ENCODE measurements at regions not wholly inside any gene's neighbourhood (a gene's known extent, or its start where the extent isn't known, plus 50 kb on each side); places are given as distances from the start of the nearest gene placed in this dataset.
A peak's percentile ranks its signal among the peaks of the same experiment; 100 is the strongest.
"Not testable (repeated sequence)": the region's sequence is repeated elsewhere in the genome, so short reads cannot be mapped to it uniquely, and the experiment has no call there.

GRCh38 chr13:53101883-53102282 is 73.3 kb downstream of the OLFM4 start:
- no peak for DNase-seq

- no peak for DNase-seq
These were observed 75.5 kb downstream of the OLFM4 start for GRCh38 chr13:53104136-53104535.

- no peak for DNase-seq
These were observed 76.9 kb downstream of the OLFM4 start for GRCh38 chr13:53105477-53105876.

- no peak for DNase-seq
These were observed 77.3 kb downstream of the OLFM4 start for GRCh38 chr13:53105890-53106289.

GRCh38 chr13:53110181-53110580 is 81.6 kb downstream of the OLFM4 start:
- DNase-seq: no peak

GRCh38 chr13:53110614-53111013 is 82.0 kb downstream of the OLFM4 start:
- DNase-seq: no peak

- peak; percentile 73 for DNase-seq
These were observed 83.9 kb downstream of the OLFM4 start for GRCh38 chr13:53112522-53112921.

GRCh38 chr13:53117048-53117447 is 88.4 kb downstream of the OLFM4 start:
- not testable (repeated sequence) for DNase-seq

- DNase-seq: no peak
These were observed 92.6 kb downstream of the OLFM4 start for GRCh38 chr13:53121131-53121773.

- no peak for DNase-seq
These were observed 93.3 kb downstream of the OLFM4 start for GRCh38 chr13:53121919-53122318.

- DNase-seq: no peak
These were observed 94.9 kb downstream of the OLFM4 start for GRCh38 chr13:53123536-53123935.

- no peak for DNase-seq
These were observed 96.0 kb downstream of the OLFM4 start for GRCh38 chr13:53124623-53125022.

GRCh38 chr13:53126841-53127245 is 98.2 kb downstream of the OLFM4 start:
- DNase-seq: no peak

GRCh38 chr13:53127373-53127772 is 98.8 kb downstream of the OLFM4 start:
- DNase-seq: no peak

- DNase-seq: no peak
These were observed 101.3 kb downstream of the OLFM4 start for GRCh38 chr13:53129864-53130393.

- no peak for DNase-seq
These were observed 102.7 kb downstream of the OLFM4 start for GRCh38 chr13:53131361-53131760.

GRCh38 chr13:53135301-53135700 is 106.7 kb downstream of the OLFM4 start:
- no peak for DNase-seq

GRCh38 chr13:53136554-53137215 is 108.1 kb downstream of the OLFM4 start:
- no peak for DNase-seq

GRCh38 chr13:53137779-53138178 is 109.2 kb downstream of the OLFM4 start:
- no peak for DNase-seq

GRCh38 chr13:53138376-53139036 is 109.9 kb downstream of the OLFM4 start:
- DNase-seq: no peak

GRCh38 chr13:53141336-53141735 is 112.7 kb downstream of the OLFM4 start:
- peak; percentile 48 for DNase-seq

GRCh38 chr13:53142306-53142705 is 113.7 kb downstream of the OLFM4 start:
- DNase-seq: no peak

- no peak for DNase-seq
These were observed 115.2 kb downstream of the OLFM4 start for GRCh38 chr13:53143757-53144339.

- no peak for DNase-seq
These were observed 116.2 kb downstream of the OLFM4 start for GRCh38 chr13:53144826-53145225.
